HEK293 (cell line): ENCODE measurements at regions not wholly inside any gene's neighbourhood (a gene's known extent, or its start where the extent isn't known, plus 50 kb on each side); places are given as distances from the start of the nearest gene placed in this dataset.
A peak's percentile ranks its signal among the peaks of the same experiment; 100 is the strongest.

ENCODE experiments used
- CTCF ChIA-PET: fragments of 350-600 bp; formaldehyde crosslinking; extraction: SDS; loops from one replicate; lab custom pipeline; 2021; ENCODE audit warnings: antibody characterized with exemption; lab: Yijun Ruan, JAX
- POLR2A ChIA-PET: fragments of 300-600 bp; formaldehyde crosslinking; extraction: SDS; loops from one replicate; lab custom pipeline; 2020; ENCODE audit warnings: antibody characterized with exemption, inconsistent platforms; lab: Yijun Ruan, JAX
- H3K27ac ChIP-seq: fragments of 200-500 bp; sonication (Bioruptor generic); 2 replicates; pipeline ENCODE4 v1.5.1; 2014; ENCODE audit warnings: low read depth, low read length, control low read depth, inconsistent platforms; ENCODE audit errors: extremely low read depth
- H3K36me3 ChIP-seq, 2 experiments: fragments of 200-500 bp in 1 of 2; sonication (Bioruptor generic) in 1 of 2; 1 replicate in 1 of 2; 2 replicates in 1 of 2; pipeline ENCODE4 v1.5.1; 2014 to 2017; ENCODE audit warnings: inconsistent platforms in 2 of 2, low read length in 2 of 2; ENCODE audit not compliant: control insufficient read depth in 2 of 2, insufficient read depth in 1 of 2
- H3K4me1 ChIP-seq: fragments of 200-500 bp; sonication (Bioruptor generic); 2 replicates; pipeline ENCODE4 v1.5.1; 2014; ENCODE audit warnings: mild to moderate bottlenecking, low read length, inconsistent platforms; ENCODE audit not compliant: control insufficient read depth, insufficient read depth
- H3K4me3 ChIP-seq: 2 replicates; pipeline ENCODE4 v1.5.1; 2011; ENCODE audit warnings: low read depth, mild to moderate bottlenecking, control low read depth, low read length, moderate library complexity
- H3K9me3 ChIP-seq: fragments of 200-500 bp; sonication (Bioruptor generic); 2 replicates; pipeline ENCODE4 v1.5.1; 2014; ENCODE audit warnings: low read depth, low read length, inconsistent platforms; ENCODE audit not compliant: control insufficient read depth, insufficient read depth
- FEZF1 ChIP-seq: fragments of 450-650 bp; formaldehyde crosslinking; IDR thresholded peaks from 2 replicates; pipeline ENCODE4 v1.5.1; 2016; ENCODE audit warnings: missing biosample characterization, missing genetic modification characterization
- GFI1B ChIP-seq: fragments of 450-650 bp; formaldehyde crosslinking; IDR thresholded peaks from 2 replicates; pipeline ENCODE4 v1.5.1; 2016; ENCODE audit warnings: missing biosample characterization, missing genetic modification characterization
- IKZF3 ChIP-seq: fragments of 450-650 bp; IDR thresholded peaks from 2 replicates; pipeline ENCODE4 v1.5.0; 2018; ENCODE audit warnings: missing biosample characterization, mild to moderate bottlenecking, missing genetic modification characterization, moderate library complexity
- SP3 ChIP-seq: fragments of 450-650 bp; formaldehyde crosslinking; IDR thresholded peaks from 2 replicates; pipeline ENCODE4 v1.5.1; 2016; ENCODE audit warnings: missing biosample characterization, missing genetic modification characterization
- ZBTB1 ChIP-seq: fragments of 450-650 bp; formaldehyde crosslinking; IDR thresholded peaks from 2 replicates; pipeline ENCODE4 v1.5.1; 2016; ENCODE audit warnings: missing biosample characterization, missing genetic modification characterization
- ZBTB11 ChIP-seq: fragments of 450-650 bp; formaldehyde crosslinking; conservative IDR thresholded peaks from 2 replicates; pipeline ENCODE4 v1.5.1; 2016; ENCODE audit warnings: low read depth, missing biosample characterization, missing genetic modification characterization
- ZBTB17 ChIP-seq: fragments of 450-650 bp; formaldehyde crosslinking; IDR thresholded peaks from 2 replicates; pipeline ENCODE4 v1.5.1; 2016; ENCODE audit warnings: missing biosample characterization, missing genetic modification characterization
- ZFHX2 ChIP-seq: fragments of 450-650 bp; formaldehyde crosslinking; conservative IDR thresholded peaks from 2 replicates; pipeline ENCODE4 v1.5.1; 2016; ENCODE audit warnings: missing biosample characterization, missing genetic modification characterization
- ZNF214 ChIP-seq: fragments of 450-650 bp; formaldehyde crosslinking; IDR thresholded peaks from 2 replicates; pipeline ENCODE4 v1.5.1; 2017; ENCODE audit warnings: missing biosample characterization, mild to moderate bottlenecking, missing genetic modification characterization, borderline replicate concordance
- ZNF391 ChIP-seq: fragments of 450-650 bp; formaldehyde crosslinking; IDR thresholded peaks from 2 replicates; pipeline ENCODE4 v1.5.1; 2016; ENCODE audit warnings: low read depth, missing biosample characterization, missing genetic modification characterization, borderline replicate concordance
- ZNF394 ChIP-seq: fragments of 450-650 bp; formaldehyde crosslinking; IDR thresholded peaks from 2 replicates; pipeline ENCODE4 v1.5.1; 2016; ENCODE audit warnings: missing biosample characterization, missing genetic modification characterization, mild to moderate bottlenecking, moderate library complexity, borderline replicate concordance
- ZNF558 ChIP-seq: fragments of 450-650 bp; formaldehyde crosslinking; IDR thresholded peaks from 2 replicates; pipeline ENCODE4 v1.5.1; 2016; ENCODE audit warnings: missing biosample characterization, missing genetic modification characterization
- ZNF596 ChIP-seq: fragments of 450-650 bp; IDR thresholded peaks from 2 replicates; pipeline ENCODE4 v1.5.0; 2018; ENCODE audit warnings: missing biosample characterization, mild to moderate bottlenecking, missing genetic modification characterization, moderate library complexity
- ZNF623 ChIP-seq: fragments of 450-650 bp; formaldehyde crosslinking; IDR thresholded peaks from 2 replicates; pipeline ENCODE4 v1.5.1; 2016; ENCODE audit warnings: missing biosample characterization, missing genetic modification characterization
- ZNF654 ChIP-seq: fragments of 450-650 bp; formaldehyde crosslinking; IDR thresholded peaks from 2 replicates; pipeline ENCODE4 v1.5.1; 2016; ENCODE audit warnings: low read depth, missing biosample characterization, missing genetic modification characterization
- ZNF658 ChIP-seq: fragments of 450-650 bp; formaldehyde crosslinking; IDR thresholded peaks from 2 replicates; pipeline ENCODE4; 2016; ENCODE audit warnings: missing biosample characterization, missing genetic modification characterization
- ZNF664 ChIP-seq: fragments of 450-650 bp; formaldehyde crosslinking; IDR thresholded peaks from 2 replicates; pipeline ENCODE4 v1.5.1; 2016; ENCODE audit warnings: missing biosample characterization, missing genetic modification characterization
- ZNF747 ChIP-seq: fragments of 450-650 bp; formaldehyde crosslinking; IDR thresholded peaks from 2 replicates; pipeline ENCODE4 v1.5.1; 2016; ENCODE audit warnings: missing biosample characterization, missing genetic modification characterization
- ZSCAN4 ChIP-seq: fragments of 450-650 bp; formaldehyde crosslinking; IDR thresholded peaks from 2 replicates; pipeline ENCODE4 v1.5.1; 2017; ENCODE audit warnings: missing biosample characterization, missing genetic modification characterization
- TF ChIP-seq, protein P1 (sequence below): fragments of 450-650 bp; formaldehyde crosslinking; IDR thresholded peaks from 2 replicates; pipeline ENCODE4 v1.5.1; 2016; ENCODE audit warnings: missing biosample characterization, missing genetic modification characterization

DNA sequence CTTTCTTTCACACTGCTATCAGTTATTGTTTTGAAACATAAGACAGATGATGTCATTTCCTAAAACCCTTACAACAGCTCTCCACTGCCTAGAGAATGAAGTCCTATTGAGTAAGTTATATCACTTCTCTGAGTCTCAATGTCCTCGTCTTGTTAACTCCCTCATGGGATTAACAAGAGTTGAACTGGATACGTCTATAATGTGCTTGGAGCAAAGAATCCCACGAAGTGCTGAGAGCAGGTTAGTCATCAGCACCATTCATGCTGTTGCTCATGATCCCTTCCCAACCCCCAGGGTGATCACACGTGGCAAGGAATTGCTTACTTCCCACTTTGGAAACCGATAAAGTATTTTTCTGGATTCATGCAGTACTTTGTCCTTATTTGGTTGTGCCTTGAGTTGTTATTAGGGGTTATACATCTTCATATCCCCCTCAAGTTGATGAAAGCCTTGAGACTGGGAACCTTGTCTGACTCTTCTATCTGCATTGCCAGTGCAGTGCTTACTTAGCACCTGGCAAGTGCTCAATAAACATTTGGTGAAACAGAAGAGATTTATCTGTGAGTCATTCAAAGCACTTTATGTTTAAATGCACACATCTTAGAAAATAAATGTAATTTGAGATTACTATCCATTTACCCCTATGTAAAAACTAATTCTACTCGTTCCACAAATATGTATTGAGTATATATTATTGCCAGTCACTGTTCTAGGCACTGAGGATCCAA lies 487.5 kb downstream of the EPM2A start (continued):
- TF ChIP-seq ZNF664 (tag by site-specific recombination) (peak; percentile 66; the same call in 1 of the 2 replicates), ZNF596 (tag by site-specific recombination) (no peak), ZBTB17 (tag by site-specific recombination) (peak; percentile 31; the same call in 1 of the 2 replicates)

GRCh38 chr6:145250436-145250835 lies 484.9 kb downstream of the EPM2A start:
- H3K27ac ChIP-seq = no peak overlapping the region
- TF ChIP-seq ZNF747 (tag by site-specific recombination) = no peak
- TF ChIP-seq GFI1B (tag by site-specific recombination) = no peak
- TF ChIP-seq ZNF214 (tag by site-specific recombination) = no peak
- no peak for TF ChIP-seq FEZF1 (tag by site-specific recombination)
- TF ChIP-seq ZNF391 (tag by site-specific recombination) = no peak
- no peaks in the 10 kb centered on the region for H3K9me3 ChIP-seq
- no peaks in the 10 kb centered on the region for H3K36me3 ChIP-seq
- no peak overlapping the region for H3K4me3 ChIP-seq
- H3K4me1 ChIP-seq = no peaks in the 10 kb centered on the region
- CTCF ChIA-PET = no interaction called here
- POLR2A ChIA-PET = no interaction called here

DNA sequence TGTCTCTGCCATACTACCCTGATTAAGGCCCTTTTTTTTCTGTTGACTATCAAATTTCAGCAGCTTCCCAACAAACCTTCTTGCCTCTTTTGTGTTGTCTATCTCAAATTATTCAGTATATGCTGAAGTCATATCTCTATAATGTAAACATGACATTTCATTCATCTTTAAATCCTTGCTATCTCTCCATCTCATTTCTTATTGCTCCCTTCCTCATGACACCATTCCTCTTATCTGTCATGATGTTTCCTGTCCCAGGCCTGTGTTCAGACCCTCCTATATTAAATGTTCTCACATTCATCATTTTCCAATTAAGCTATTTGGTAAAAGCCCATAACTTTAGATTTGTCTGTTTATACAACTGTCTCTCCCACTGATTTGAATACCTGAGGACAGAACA lies 482.6 kb downstream of the EPM2A start:
- Histone ChIP-seq H3K27ac (no peak overlapping the region), H3K4me1 (no peaks in the 10 kb centered on the region), H3K36me3 (no peaks in the 10 kb centered on the region), H3K4me3 (no peak overlapping the region), H3K9me3 (no peaks in the 10 kb centered on the region)
- ChIA-PET CTCF (interaction anchor here (1.3 kb wide), 1 partner anchor 42 kb away, joined by 4 read pairs; no protein-coding TSS in a partner anchor), POLR2A (no interaction called here)
- TF ChIP-seq ZNF654 (tag by site-specific recombination) = no peak
- TF ChIP-seq ZNF658 (tag by site-specific recombination) = no peak
- TF ChIP-seq IKZF3 = no peak
- TF ChIP-seq ZFHX2 (tag by site-specific recombination) = no peak
- TF ChIP-seq ZNF623 = no peak
- TF ChIP-seq, protein P1, sequence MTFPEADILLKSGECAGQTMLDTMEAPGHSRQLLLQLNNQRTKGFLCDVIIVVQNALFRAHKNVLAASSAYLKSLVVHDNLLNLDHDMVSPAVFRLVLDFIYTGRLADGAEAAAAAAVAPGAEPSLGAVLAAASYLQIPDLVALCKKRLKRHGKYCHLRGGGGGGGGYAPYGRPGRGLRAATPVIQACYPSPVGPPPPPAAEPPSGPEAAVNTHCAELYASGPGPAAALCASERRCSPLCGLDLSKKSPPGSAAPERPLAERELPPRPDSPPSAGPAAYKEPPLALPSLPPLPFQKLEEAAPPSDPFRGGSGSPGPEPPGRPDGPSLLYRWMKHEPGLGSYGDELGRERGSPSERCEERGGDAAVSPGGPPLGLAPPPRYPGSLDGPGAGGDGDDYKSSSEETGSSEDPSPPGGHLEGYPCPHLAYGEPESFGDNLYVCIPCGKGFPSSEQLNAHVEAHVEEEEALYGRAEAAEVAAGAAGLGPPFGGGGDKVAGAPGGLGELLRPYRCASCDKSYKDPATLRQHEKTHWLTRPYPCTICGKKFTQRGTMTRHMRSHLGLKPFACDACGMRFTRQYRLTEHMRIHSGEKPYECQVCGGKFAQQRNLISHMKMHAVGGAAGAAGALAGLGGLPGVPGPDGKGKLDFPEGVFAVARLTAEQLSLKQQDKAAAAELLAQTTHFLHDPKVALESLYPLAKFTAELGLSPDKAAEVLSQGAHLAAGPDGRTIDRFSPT = no peak
- TF ChIP-seq ZNF391 (tag by site-specific recombination) = no peak
- no peak for TF ChIP-seq ZBTB11 (tag by site-specific recombination)
- TF ChIP-seq ZBTB1 (tag by site-specific recombination) = no peak
- no peak for TF ChIP-seq ZNF394 (tag by site-specific recombination)
- TF ChIP-seq ZNF558 (tag by site-specific recombination) = no peak
- TF ChIP-seq ZSCAN4 (tag by site-specific recombination) = no peak
- TF ChIP-seq SP3 (tag by site-specific recombination) = no peak
- TF ChIP-seq, all 188 proteins: peak for 0
